NCI-H128 (cell line): ENCODE measurements at regions not wholly inside any gene's neighbourhood (a gene's known extent, or its start where the extent isn't known, plus 50 kb on each side); places are given as distances from the start of the nearest gene placed in this dataset.

Experiments
- DNase-seq: peaks from one replicate; lab custom pipeline; 2025; ENCODE audit not compliant: unreplicated experiment; lab: John Stamatoyannopoulos, UW

GRCh38 chr15:39061952-39062464 is 497.4 kb upstream of the RASGRP1 start:
- DNase-seq, result no peak

- DNase-seq, result no peak
Observed at GRCh38 chr15:39066677-39067076, 502.1 kb upstream of the RASGRP1 start.

DNA sequence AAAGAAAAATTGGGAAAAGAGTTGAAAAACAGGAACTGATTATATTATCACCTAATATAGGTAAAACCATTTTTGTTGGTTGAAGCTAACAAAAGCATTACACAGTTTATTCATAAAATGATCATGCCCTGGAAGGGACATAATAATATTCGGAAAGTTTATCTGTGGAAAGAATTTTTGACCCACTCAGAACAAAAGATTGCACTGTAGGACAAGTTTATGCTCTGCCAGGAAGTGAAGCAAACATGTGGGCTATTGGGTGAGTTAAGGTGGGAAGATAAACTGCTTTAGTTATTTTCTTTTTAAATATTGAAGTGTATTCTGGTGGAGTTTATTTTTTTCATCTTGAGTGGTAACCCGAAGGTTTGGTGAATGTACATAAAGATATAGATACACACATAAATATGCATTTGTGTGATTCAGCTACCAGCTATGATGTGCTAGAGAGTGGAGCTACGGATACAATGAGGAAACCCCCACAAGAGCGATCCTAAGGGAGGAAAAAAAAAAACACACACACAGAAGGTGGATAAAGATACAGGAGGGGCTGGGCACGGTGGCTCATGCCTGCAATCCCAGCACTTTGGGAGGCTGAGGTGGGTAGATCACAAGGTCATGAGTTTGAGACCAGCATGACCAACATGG is 506.4 kb upstream of the THBS1 start:
- DNase-seq, result no peak

DNA sequence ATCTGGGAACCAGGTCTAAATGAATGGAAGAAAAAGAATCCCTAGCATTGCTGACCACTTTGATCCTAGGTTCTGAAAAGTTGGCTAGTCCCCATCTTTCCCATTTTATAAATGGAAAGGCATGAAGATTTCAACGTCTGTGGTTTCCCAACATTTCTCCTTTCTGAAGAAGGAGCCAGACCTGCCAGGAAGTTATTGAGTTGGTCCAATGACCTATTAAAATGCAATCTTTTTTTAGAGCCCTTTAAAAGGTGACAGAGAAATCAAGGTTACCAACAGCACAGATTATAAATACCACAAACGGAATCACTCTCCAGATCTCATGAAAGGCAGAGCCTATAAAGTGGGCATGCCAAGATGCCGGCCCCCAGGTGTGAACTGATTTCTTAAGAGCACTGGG is 505.6 kb upstream of the THBS1 start:
- DNase-seq, result no peak

- no peak for DNase-seq
Observed at GRCh38 chr15:39075756-39076341, 505.0 kb upstream of the THBS1 start.

GRCh38 chr15:39078026-39078425 is 502.9 kb upstream of the THBS1 start:
- DNase-seq, result no peak

GRCh38 chr15:39079296-39079847 is 501.5 kb upstream of the THBS1 start:
- DNase-seq, result no peak

GRCh38 chr15:39083213-39083612 is 497.7 kb upstream of the THBS1 start:
- DNase-seq, result no peak

DNA sequence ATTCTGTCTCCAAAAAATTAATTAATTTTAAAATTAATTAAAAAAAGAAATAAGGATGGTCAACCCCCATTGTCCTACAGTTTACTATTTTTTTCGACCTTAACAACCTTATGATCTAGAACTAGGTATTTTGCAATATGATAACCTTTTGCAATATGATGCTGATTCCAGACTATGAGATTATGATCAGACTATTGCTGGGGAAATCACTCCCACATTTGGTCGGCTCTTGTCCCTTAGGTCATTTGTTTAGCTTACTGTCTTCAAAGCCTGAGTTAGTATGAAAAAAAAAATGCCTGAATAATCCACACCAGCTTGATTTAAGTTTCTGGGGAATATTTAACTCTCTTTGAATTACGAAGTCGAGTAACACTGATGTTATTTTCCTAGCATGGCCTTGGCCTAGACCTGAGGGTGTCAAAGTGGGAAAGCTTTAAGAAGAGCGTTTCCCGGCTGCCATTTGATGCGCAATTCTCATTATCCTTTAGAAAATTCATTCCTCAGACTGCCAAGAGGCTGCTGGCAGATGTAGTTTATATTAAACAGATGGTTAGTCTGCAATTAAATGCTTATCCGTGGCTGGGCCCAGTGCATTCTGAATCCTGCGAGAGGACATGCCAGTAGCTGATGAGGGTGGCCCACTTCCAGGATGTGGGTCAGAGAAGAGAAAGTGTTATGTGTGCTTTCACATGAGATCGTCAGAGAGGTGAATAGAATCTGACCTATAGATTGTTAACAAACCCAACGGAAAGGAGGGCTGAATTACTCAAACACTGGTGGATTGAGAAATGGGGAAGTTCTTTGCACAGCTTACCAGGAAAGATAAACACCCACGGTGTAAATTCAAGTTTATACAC is 496.0 kb upstream of the THBS1 start:
- DNase-seq, result no peak

DNA sequence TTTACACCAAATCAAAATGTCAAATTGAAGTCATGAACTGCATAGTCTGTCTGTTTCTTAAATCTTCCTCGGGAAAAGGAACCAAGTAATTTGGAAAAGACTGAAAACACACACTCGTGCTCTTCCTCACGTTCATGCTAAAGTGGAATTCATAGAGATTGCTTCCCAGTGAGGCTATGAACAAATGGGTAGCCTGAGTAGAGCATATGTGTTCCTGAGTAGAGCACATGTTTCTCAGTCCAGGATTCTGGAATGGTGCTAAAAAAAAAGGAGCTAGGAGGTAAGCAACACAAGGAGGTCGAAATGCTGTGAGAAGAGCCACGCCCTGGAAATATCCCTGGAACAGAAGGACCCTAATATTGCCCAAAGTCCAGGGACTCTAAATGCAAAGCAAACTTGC is 494.2 kb upstream of the THBS1 start:
- DNase-seq, result no peak

GRCh38 chr15:39088156-39088555 is 492.7 kb upstream of the THBS1 start:
- no peak for DNase-seq

GRCh38 chr15:39092354-39092753 is 488.5 kb upstream of the THBS1 start:
- no peak for DNase-seq

DNA sequence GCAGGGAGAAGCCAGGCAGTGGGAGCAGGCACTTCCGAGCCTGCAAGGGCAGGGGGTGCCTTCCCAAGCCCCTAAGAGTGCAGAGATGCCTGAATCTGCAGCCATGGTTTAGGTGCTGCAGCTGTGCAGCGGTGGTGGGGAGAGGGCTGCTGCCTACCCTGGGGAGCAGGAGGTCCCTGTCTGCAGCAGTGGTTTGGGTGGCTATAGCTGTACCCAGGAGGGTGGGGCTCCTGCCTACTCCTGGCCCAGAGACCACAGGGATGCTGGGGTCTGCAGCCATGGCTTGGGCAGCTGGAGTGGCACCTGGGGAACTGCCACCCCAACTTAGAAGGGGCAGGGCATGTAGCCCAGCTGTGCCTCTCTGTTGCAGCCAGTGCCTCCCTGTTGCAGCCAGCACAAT is 488.1 kb upstream of the THBS1 start:
- no peak for DNase-seq

GRCh38 chr15:39094116-39094515 is 486.8 kb upstream of the THBS1 start:
- DNase-seq, result no peak

DNA sequence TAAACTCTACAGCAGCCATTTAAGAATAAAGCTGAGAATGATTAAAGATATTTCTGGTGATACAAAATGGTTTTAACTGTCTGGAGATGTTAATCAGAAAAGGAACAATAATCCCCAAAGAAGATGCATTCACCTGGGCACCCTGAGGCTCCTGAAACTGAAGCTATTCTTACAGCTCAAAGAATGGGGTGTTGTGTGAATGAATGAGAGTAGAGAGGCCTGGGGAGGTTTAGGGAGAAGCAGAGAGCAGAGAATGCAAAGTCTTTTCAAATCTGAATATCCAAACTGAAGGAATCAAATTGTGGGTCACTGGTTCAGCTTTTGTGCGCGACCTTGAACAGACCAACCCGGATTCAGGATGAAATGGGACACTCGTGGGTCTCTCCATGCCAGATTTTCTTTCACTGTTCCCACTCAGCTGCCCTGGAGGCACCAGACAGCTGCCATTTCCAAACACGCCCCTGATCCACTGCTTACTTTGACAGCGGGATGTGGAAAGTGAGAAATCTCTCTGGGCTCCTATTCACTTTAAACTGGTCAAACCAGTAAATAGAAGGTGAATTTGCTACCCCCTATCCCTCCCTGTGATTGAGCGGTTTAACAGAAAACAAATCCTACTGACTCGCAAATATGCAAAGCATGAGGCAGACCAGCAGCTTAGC is 485.5 kb upstream of the THBS1 start:
- DNase-seq, result no peak

GRCh38 chr15:39096608-39097205 is 484.2 kb upstream of the THBS1 start:
- no peak for DNase-seq

GRCh38 chr15:39099524-39099923 is 481.4 kb upstream of the THBS1 start:
- DNase-seq, result no peak

DNA sequence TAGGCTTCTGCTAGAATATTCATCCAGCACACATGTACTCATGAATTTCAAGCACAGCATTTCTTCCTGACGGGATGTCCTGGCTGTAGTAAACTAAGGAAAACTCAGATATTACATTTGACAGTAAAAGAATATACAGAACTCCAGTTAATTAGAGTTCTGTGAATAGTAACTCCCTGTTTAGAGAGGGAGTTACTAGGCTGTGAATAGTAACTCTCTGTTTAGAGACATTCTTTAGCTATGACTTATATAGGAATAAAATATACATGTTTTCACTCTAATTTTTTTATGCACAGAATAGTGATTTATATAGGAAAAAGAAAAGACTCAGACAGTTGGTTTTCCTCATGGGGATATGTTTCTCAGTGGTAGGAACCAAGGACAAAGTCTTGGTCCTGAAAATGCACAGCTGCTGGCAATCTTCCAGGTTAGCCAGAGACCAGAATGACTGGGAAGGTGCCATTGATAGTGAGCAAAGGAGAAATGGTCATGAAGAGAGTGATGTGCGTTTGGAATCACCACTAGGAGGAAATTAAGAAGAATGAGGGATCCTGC is 480.7 kb upstream of the THBS1 start:
- DNase-seq, result no peak

- no peak for DNase-seq
Observed at GRCh38 chr15:39102431-39102830, 478.4 kb upstream of the THBS1 start.

DNA sequence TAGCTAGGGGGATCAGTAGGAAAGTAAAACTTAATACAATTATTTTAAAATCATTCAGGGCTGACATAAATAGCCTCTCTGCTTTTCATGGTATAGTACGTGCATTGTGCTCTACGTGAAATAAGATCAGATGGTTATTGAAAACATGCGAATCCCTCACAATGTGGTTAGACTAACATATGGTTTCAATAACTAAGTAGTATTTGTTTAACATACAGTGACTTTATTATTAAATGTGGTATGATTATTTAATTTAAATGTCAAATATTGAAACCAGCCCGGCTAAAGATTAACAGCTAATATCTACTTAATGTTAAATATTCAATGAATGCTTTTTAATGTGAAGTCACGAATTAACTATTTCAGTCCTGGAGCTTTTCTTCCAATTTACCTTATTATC is 473.9 kb upstream of the THBS1 start:
- DNase-seq, result no peak
